Globus pallidus (tissue), 1 donor: ENCODE measurements at regions not wholly inside any gene's neighbourhood (a gene's known extent, or its start where the extent isn't known, plus 50 kb on each side); places are given as distances from the start of the nearest gene placed in this dataset.
"Not testable (repeated sequence)": the region's sequence is repeated elsewhere in the genome, so short reads cannot be mapped to it uniquely, and the experiment has no call there.

Experiments used
- DNase-seq: peaks from one replicate; pipeline ENCODE4 v3.0.0-alpha.2; 2015; ENCODE audit warnings: low spot score

DNA sequence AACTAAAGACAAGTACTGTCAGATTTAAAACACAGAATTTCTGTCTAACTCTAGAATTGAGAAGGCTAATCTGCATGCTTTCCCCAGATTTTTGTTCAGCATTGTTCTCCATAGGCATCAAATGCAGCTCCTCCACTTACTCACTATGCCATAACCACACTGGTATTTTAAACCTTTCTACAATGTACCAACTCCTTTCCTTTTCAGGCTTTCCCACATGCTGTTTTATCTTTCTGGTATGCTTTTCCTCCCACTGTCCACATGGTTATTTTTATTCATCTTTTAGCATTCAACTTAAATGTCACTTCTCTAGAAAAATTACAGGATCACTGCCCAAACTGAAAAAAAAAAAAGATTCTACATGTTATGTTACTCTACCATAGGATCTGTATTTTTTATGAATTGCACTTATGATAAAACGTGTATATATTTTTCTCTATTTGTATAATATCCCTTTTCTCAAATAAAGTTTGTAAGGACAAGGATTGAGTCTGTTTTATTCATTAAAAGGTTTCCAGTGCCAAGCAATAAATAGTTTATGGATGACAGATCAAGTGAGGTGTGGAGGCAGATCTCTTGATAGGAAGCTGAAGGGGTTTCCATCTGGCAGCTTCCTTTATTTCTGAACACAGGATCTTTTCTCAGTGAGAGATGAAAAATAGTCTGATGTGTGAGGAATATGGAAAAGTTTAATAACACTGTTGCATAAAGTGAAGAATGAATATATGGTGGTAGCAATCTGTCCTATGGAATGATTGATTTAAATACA lies 1064.5 kb downstream of the ZPLD1 start:
- no peak for DNase-seq

DNA sequence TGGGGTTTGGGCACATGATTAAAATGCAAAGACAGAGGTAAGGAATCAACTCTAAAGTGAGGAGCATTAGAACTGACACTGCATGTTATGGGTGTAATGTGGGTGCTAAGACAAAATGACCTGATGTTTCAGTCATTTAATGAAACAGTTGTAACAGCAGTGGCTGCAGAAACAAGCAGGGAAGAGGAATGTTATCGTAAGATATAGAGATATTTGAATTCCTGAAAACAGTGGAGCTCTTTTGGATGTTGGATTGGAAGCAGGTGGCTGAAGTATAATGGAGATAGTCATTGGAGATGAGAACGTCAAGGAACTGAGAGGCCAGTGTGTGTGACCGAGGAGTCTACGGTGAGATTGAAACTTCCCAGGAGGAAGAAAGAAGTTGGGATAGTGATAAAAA lies 1065.2 kb downstream of the ZPLD1 start:
- no peak for DNase-seq

DNA sequence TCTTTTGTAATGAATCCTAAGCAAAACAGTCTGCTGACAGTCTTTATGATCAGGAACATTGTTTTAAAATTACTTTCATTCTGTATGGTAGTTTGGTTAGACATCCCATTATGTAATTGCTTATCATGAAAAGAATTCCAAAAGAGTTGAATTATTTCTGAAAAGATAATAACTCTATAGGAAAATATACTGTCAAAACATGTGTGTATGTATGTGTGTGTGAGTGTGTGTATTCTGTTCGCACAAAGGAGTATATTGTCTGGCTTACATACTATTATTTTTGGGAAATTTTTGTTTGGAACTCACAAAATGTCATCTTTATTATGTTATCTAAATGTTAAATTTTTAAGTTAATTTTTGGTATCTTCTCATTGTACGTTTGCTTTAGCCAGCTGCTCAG lies 1075.9 kb downstream of the ZPLD1 start:
- DNase-seq, result no peak

DNA sequence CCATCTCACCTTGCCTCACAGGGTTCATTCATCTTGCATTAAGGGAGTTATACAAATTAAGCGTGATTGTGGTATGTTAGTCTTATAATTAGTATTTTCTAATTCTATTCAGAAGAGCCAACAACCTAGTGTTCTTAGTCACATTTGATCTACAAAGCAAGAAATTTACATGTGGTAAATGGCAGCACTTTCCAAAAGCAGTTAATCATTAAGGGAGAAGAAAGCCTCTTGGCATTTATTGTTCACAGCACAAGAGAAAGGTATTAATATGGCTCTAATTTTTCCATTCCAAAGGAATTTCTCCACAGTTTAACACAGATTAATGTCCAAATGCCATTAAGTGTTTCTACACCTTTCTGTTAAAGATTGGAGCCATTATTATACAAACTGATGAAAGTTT lies 1077.1 kb downstream of the ZPLD1 start:
- DNase-seq, result no peak

DNA sequence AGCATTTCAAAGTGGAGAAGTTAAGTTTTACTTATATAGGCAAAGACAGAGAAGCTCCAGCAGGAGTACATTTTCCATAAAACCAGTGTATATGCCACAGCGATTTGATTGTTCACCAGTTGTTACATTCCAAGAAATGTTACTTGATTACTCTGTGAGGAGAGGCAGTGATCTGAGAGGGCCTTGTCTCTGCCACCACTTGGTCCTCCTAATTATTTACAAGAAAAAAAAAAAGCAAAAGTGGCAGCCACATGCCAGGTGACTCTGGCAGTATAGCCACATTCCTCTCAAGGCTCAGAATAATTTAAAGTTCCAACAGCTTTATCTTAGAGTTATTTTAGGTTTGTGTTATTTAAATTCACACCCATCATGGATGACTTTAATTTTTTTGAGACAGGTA lies 1077.8 kb downstream of the ZPLD1 start:
- DNase-seq, result no peak

DNA sequence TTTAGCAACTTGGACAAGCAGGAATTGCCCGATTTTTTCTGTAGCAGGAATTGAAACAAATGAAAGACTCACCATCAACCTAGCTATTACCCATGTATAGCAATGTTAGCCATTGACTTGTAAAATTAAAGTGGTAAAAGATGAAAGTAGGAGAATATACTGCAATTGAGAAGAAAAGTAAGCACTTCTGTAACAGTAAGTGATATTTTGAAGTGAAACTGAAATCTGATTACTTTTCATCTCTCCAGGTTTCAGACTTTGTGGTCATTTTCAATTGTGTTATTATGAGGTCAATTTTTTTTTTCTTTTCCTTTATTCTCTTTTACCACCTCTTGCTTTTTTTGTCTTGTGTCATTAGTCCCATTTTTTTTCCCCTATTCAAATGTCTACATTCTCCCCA lies 1078.2 kb downstream of the ZPLD1 start:
- DNase-seq, result no peak

DNA sequence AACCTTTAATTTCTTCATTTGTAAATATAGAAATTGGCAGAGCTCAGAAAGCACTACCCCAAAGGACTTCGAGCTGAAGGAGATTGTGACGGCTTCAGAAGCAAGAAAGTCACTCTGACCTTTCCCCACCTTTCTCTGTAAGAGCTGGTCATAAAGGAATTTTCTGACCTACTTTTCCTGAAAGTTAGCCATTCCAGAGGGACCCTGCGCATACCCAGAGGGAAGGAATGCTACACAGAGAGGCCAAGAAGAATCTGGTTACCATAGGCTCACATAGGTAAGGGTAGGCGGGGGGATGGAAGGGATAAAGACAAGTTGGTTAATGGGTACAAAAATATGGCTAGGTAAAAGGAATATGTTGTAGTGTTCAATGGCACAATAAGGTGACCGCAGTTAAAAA lies 1080.3 kb downstream of the ZPLD1 start:
- DNase-seq, result no peak

DNA sequence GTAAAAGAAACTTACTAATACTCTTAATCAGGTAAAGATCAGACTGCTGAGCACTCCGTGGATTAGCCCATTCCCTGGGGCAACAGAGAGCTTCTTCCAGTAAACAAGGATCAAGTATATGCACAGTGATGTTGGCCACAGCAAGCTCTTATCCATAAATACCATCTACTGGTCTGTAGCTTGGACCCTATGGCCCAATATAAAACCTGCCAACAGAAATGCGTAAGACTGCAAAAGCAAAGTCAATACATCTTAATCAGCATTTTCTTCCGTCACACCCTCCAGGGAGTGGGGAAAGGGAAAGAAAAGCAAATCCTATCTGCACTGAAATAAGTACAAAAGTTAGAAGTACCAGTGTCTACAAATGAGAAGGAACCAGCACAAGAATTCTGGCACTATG lies 1082.1 kb downstream of the ZPLD1 start:
- DNase-seq, result no peak

DNA sequence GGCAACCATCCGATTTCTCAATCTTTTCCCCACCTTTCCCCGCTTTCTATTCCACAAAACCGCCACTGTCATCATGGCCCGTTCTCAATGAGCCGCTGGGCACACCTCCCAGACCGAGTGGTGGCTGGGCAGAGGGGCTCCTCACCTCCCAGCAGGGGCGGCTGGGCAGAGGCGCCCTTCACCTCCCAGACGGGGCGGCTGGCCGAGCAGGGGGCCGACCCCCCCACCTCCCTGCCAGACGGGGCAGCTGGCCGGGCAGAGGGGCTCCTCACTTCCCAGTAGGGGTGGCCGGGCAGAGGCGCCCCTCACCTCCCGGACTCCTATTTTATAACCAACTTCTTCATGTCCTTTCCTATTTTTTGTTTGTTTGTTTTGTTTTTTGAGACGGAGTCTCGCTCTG lies 1096.5 kb downstream of the ZPLD1 start:
- not testable (repeated sequence) for DNase-seq

DNA sequence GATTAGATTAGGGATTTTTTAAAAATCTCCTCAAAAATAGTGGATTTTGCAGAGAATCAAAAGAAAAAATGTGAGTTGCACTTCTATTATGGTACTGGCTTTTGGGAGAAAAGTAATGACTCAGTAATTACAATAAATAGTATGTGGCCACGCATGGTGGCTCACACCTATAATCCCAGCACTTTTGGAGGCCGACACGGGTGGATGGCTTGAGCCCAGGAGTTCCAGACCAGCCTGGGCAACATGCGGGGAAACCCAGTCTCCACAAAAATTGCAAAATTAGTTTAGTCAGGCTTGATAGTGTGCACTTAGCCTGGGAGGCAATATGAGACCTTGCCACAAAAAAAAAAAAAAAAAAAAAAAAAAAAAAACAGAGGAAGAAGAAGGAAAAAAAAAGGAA lies 1098.2 kb downstream of the ZPLD1 start:
- no peak for DNase-seq

DNA sequence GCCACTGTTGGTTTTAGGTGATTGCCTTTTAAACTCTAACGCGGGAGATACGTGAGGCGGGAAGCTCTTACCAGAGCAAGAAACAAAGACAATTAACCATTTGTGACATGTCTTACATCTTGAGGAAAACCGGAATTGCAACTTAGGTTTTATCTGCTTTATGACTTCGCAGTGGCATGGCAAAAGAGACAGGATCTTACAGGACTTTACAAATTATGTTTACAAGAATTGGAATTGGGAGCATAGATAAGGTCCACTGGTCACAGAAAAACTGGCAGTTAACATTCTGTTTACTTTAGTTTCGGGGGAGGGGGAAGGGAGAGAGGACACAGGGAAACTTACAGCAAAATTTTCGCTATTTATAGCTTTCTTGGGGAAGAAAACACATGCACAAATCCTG lies 1119.6 kb downstream of the ZPLD1 start:
- no peak for DNase-seq

DNA sequence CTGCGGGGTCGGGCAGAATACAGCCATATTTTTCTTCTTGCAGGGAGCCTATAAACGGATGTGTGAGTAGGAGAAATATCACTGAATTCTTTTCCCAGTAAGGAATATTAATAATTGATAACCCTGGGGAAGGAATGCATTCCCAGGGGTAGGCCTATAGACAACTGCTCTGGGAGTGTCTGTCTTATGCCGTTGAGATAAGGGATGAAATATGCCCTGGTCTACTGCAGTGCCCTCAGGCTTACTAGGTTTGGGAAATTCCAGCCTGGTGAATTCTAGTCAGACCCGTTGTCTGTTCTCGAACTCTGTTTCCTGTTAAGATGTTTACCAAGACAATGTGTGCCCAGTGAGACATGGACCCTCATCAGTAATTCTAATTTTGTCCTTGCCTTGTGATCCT lies 1129.3 kb downstream of the ZPLD1 start:
- not testable (repeated sequence) for DNase-seq

DNA sequence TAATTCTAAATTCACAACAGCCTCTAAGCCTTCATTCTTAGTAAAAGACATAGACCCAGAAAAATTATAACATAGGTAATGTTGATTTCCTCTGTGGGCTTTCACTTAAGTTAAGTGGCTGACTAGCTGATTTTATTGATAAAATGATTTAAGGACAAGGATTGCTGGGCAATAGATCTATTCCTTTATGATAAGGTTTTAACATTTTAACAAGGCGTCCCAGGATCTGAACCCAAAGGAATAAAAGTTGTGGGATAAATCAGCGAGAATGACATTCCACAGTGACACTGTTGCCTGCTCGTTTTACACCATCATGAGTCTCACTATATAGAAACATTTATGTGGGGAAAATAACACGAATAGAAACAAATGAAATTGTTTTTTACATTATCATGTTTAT lies 1151.0 kb downstream of the ZPLD1 start:
- DNase-seq, result no peak

DNA sequence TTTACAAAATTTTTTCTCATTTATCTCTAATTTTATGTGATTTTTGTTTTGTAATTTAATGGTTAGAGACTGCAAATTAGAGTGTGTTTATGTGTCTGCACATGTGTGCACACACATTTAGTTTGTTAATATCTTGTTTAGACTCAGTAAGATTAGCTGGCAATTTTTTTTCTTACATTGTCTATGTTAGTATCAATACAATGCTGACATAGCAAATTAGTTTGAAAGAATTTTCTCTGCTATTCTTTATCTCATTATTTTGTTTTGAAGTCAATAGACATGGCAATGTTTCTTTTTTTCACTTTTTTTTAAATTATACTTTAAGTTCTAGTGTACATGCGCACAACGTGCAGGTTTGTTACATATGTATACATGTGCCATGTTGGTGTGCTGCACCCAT lies 1155.0 kb downstream of the ZPLD1 start:
- no peak for DNase-seq

DNA sequence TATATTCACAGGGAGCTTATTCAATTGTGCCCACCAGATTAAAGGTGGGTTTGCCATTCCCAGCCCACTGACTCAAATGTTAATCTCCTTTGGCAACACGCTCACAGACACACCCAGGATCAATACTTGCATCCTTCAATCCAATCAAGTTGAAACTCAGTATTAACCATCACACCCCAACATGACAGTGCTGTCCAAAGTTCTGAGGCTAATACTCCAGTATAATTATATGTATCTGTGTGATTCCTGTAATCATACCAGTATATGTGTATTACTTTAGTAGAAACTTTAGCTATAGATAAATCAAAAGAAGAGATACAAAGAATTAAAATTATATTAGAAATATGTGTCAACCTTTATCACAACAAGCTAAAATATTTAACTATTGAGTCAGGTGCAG lies 1166.0 kb downstream of the ZPLD1 start:
- no peak for DNase-seq

DNA sequence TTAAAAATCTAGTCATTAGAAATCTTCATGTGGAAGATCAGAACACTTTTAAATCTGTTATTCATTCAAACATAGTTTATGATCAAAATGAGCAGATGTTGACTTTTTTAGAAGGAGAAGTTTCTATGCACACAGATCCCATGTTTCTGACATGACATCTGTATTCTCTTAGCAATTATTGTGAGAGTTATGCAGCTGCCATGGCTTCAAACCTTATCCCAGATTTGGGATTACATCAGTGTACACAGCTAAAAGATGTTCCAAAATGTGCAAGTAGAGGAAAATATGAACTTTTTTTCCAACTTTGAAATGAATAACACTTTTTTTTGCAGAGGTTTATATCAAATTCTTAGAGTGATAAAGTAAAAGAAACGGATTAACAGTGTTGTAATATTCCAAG lies 1166.9 kb downstream of the ZPLD1 start:
- DNase-seq, result no peak

DNA sequence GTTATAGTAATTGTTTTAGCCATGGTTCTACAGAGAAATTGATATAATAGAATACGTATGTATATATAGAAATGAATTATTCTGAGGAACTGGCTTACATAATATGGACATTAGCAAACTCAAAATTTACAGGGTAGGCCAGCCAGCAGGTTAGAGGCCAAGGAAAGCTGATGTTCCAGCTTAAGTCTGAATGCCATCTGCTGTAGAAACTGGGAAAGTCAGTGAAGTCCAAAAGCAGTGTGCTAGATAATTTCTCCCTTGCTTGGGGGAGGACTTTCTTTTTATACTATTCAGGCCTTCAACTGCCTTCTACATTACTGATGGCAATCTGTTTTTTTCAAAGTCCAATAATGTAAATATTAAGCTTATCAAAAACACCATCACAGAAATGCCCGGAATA lies 1174.7 kb downstream of the ZPLD1 start:
- DNase-seq, result no peak

DNA sequence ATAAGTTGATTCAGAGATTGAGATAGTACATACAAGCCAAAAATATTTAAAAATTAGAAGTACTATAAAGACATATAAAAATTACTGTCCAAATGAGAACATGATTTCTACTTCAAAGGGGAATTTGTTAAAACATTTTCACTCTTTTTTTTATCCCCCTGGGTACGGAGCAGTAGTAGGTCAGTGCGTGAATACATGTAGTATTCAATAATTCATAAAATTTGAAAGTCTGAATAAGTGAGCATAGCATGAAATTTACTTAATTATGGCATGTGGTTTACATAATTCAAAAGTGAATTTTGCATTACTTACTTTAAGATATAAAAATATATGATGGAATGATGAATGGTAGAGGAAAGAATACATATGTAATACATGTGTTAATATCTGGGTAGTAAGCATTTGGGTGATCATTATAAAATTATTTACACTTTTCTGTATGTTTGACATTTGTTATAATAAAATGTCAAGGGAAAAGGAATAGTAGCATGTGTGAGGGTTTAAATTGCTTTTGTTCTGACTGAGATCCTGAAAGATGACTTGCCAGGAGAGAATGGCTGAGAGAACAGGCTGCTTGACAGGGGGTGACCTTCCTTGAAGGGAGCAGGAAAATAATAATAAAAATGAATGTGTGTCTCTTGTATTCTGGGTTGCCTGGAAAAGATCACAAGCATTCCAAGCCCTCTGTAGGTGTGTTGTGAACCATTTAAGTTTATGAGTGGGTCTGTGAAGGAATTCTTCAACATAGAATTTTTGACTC lies 1178.8 kb downstream of the ZPLD1 start:
- DNase-seq, result no peak

DNA sequence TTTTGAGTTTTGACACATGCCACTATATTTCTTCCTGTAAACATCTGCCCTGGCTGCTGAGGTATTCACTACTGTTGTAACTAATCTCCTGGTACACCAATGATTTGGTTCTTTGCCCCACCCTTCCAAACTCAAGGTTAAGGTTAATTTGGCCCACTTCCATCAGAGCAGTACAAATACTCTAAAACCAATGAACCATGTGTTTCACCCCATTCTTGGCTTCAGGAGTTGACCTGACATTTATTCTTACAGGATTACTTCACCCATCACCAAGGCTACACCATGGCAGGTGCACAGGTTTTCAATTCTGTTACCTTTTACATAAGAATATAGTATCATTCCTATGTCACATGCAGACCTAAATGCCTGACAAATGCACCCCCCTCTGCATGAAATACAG lies 1179.9 kb downstream of the ZPLD1 start:
- DNase-seq, result no peak

DNA sequence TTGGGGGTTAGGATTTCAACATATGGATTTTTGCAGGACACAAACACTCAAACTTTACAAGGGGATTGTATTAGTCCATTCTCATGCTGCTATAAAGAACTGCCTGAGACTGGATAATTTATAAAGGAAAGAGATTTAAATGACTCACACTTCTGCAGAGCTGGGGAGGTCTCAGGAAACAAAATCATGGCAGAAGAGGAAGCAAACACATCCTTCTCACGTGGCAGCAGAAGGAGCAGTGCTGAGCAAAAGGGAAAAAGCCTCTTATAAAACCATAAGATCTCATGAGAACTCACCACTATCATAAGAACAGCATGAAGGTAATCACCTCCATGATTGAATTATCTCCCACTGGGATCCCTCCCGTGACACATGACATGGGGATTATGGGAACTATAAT lies 1183.1 kb downstream of the ZPLD1 start:
- no peak for DNase-seq

DNA sequence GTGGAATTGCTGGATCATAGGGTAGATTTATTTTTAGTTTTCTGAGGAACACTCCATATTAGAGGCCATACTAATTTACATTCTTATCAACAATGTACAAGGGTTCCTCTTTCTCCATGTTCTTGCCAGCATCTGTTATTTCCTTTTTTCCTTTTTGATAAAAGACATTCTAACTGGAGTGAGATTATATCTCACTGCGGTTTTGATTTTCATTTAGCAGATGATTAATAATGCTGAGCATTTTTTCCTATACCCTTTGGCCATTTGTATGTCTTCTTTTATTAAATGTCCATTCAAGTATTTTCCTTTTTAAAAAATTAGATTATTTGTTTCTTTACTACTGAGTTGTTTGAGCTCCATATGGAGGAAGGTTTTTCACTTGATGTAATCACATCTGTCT lies 1189.5 kb downstream of the ZPLD1 start:
- no peak for DNase-seq

DNA sequence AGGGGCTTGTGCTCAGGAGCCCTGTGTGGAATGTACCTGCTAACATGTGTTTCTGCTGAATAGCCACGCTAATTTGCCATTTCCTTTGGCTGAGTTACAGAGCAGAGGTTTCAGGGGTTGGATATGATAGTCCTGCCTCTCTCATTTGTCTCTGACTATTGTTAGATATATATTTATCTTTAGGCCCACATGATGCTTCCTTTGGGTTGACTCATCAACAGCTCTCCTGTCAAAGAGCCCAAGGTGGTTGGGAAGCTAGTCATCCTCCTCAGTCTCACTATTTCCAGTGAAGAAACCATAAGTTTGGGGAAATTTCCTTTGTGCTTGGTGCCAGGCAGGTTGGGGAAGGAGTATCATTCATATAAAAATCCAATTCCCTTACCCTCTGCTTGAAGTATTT lies 1194.6 kb downstream of the ZPLD1 start:
- DNase-seq, result no peak

DNA sequence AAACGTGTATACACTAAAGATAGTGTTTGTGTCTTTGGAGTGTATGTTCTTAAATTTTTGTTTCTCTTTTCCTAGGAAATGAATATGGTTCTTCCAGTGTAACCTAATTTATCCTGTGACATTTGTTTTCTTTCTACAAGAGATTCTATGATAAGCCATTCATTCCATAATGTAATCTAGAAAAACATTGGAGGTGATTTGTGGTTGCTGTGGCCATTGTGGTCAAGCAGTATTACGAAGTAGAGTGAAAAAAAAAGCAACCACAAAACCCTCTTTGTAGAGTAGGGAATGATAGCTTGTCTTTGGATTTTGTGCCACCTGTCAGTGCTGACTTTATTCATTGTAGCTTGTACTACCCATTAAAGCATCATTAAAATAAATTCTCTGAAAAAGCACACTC lies 1209.6 kb downstream of the ZPLD1 start:
- no peak for DNase-seq

DNA sequence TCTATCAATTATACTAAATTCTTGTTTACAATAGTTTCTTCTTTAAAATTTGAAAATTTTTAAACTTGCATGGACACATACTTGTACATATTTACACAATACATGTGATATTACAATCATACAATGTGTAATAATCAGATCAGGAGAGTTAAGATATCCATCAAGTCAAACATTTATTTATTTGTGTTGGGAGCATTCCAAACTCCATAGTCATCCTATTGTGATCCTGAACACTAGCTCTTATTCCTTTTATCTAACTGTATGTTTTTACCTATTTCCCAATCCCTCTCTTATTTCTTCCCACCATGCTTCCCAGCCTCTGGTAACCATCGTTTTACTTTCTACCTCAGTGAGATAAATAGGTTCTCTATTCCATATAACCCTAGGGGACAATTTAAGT lies 1219.2 kb downstream of the ZPLD1 start:
- DNase-seq, result no peak
